Uterus (tissue), 2 donors: ENCODE measurements at regions not wholly inside any gene's neighbourhood (a gene's known extent, or its start where the extent isn't known, plus 50 kb on each side); places are given as distances from the start of the nearest gene placed in this dataset.
"Not testable (repeated sequence)": the region's sequence is repeated elsewhere in the genome, so short reads cannot be mapped to it uniquely, and the experiment has no call there.

Experiments used
- CTCF ChIP-seq, 4 experiments: fragments of 200-600 bp in 2 of 4; fragments of 450-650 bp in 2 of 4; sonication (generic) in 2 of 4; IDR thresholded peaks; one replicate each; pipeline ENCODE4 v1.5.1; 2016 to 2019; ENCODE audit warnings: antibody characterized with exemption in 4 of 4, mild to moderate bottlenecking in 2 of 4, moderate library complexity in 1 of 4
- POLR2A ChIP-seq, 2 donors: fragments of 450-650 bp; IDR thresholded peaks; one replicate each; pipeline ENCODE4 v1.6.1; 2016; ENCODE audit warnings: antibody characterized with exemption in 2 of 2, mild to moderate bottlenecking in 1 of 2, moderate library complexity in 1 of 2

- not testable (repeated sequence) for TF ChIP-seq POLR2A, CTCF (IDR thresholded peaks at IDR 0.05)
Measured at GRCh38 chr2:154583274-154583673, 115.2 kb upstream of the KCNJ3 start.
